A549 (cell line): ENCODE measurements at regions not wholly inside any gene's neighbourhood (a gene's known extent, or its start where the extent isn't known, plus 50 kb on each side); places are given as distances from the start of the nearest gene placed in this dataset.

ENCODE experiments used
- ATAC-seq, 2 experiments: fragments of 200-7000 bp in 1 of 2; fragments of >200 bp in 1 of 2; cut with Nextera tagmentation in 1 of 2; cut with Tn5 transposase in 1 of 2; 3 replicates each; pipeline versions ENCODE4 v1.8.0 to v1.9.1; 2018 to 2020; ENCODE audit warnings: mild to moderate bottlenecking in 1 of 2, moderate library complexity in 1 of 2
- CTCF ChIA-PET: fragments of 300-600 bp; sonication (Branson Sonifier 250); formaldehyde crosslinking; extraction: SDS; loops from one replicate; lab custom pipeline; 2021; ENCODE audit warnings: antibody characterized with exemption, inconsistent platforms; lab: Yijun Ruan, JAX
- POLR2A ChIA-PET: fragments of 350-600 bp; formaldehyde crosslinking; extraction: SDS; loops from one replicate; lab custom pipeline; 2021; ENCODE audit warnings: antibody characterized with exemption, inconsistent platforms; lab: Yijun Ruan, JAX
- DNase-seq, 2 experiments: peaks; one replicate each; pipeline versions ENCODE4 v3.0.0 to v3.0.0-alpha.2; 2011 to 2016; ENCODE audit warnings: low read depth in 1 of 2, low spot score in 1 of 2
- FAIRE-seq: peaks from 2 replicates; lab custom pipeline; 2011; peaks lifted over from hg19 to GRCh38; lab: Jason Lieb, UNC
- H3K27ac ChIP-seq, 2 experiments: fragments of >200 bp; sonication (Bioruptor Twin); formaldehyde crosslinking; 3 replicates each; pipeline ENCODE4 v1.5.1; 2016 to 2017
- H3K4me1 ChIP-seq: fragments of >200 bp; sonication (Bioruptor Twin); formaldehyde crosslinking; 3 replicates; pipeline ENCODE4 v1.6.1; 2016
- H3K4me2 ChIP-seq: fragments of >200 bp; sonication (Bioruptor Twin); formaldehyde crosslinking; 3 replicates; pipeline ENCODE4 v1.6.1; 2016
- H3K4me3 ChIP-seq: fragments of >200 bp; sonication (Bioruptor Twin); formaldehyde crosslinking; 3 replicates; pipeline ENCODE4 v1.5.1; 2016
- H3K9me3 ChIP-seq: fragments of >200 bp; sonication (Bioruptor Twin); formaldehyde crosslinking; 3 replicates; pipeline ENCODE4 v1.6.1; 2016
- CBX8 ChIP-seq: fragments of 200-600 bp; sonication (generic); IDR thresholded peaks from 2 replicates; pipeline ENCODE4 v1.6.1; 2016
- CEBPB ChIP-seq, 2 experiments: fragments of >200 bp in 1 of 2; sonication (Bioruptor Twin) in 1 of 2; formaldehyde crosslinking in 1 of 2; IDR thresholded peaks; 2 replicates each; pipeline ENCODE4 v1.6.1; 2012 to 2016
- CHD2 ChIP-seq: fragments of 150-350 bp; IDR thresholded peaks from 2 replicates; pipeline ENCODE4 v1.6.1; 2014; ENCODE audit warnings: low read length; ENCODE audit not compliant: partially characterized antibody
- EHF ChIP-seq: fragments of 250-450 bp; sonication (Bioruptor Pico); IDR thresholded peaks from 2 replicates; pipeline ENCODE4 v1.5.0; 2020; ENCODE audit warnings: mild to moderate bottlenecking
- FOSL2 ChIP-seq, 2 experiments: fragments of 450-650 bp in 1 of 2; fragments of >200 bp in 1 of 2; sonication (Bioruptor Twin) in 1 of 2; formaldehyde crosslinking; IDR thresholded peaks; 2 replicates each; pipeline versions ENCODE4 v1.5.0 to v1.6.1; 2016 to 2020; ENCODE audit warnings: mild to moderate bottlenecking in 1 of 2, moderate library complexity in 1 of 2
- GATA3 ChIP-seq: IDR thresholded peaks from 2 replicates; pipeline ENCODE4 v1.6.1; 2012; ENCODE audit warnings: borderline replicate concordance
- HOXA7 ChIP-seq: fragments of 250-450 bp; sonication (Bioruptor Pico); IDR thresholded peaks from 2 replicates; pipeline ENCODE4 v1.5.0; 2020; ENCODE audit warnings: mild to moderate bottlenecking, moderate library complexity
- JUNB ChIP-seq: fragments of >200 bp; sonication (Bioruptor Twin); formaldehyde crosslinking; IDR thresholded peaks from 2 replicates; pipeline ENCODE4 v1.6.1; 2016
- KDM5A ChIP-seq: fragments of 200-600 bp; sonication (generic); IDR thresholded peaks from 2 replicates; pipeline ENCODE4 v1.6.1; 2016; ENCODE audit warnings: antibody characterized with exemption, mild to moderate bottlenecking
- MAFK ChIP-seq: fragments of 450-650 bp; IDR thresholded peaks from 2 replicates; pipeline ENCODE4 v1.6.1; 2014; ENCODE audit not compliant: partially characterized antibody
- NR3C1 ChIP-seq: fragments of >200 bp; sonication (Bioruptor Twin); formaldehyde crosslinking; IDR thresholded peaks from 3 replicates; pipeline ENCODE4 v1.6.1; 2017
- RAD21 ChIP-seq, 2 experiments: fragments of >200 bp in 1 of 2; sonication (Bioruptor Twin) in 1 of 2; formaldehyde crosslinking in 1 of 2; IDR thresholded peaks in 1 of 2; conservative IDR thresholded peaks in 1 of 2; 2 replicates in 1 of 2; 3 replicates in 1 of 2; pipeline ENCODE4 v1.6.1; 2012 to 2018; ENCODE audit warnings: inconsistent platforms in 1 of 2
- RARB ChIP-seq: fragments of 250-450 bp; sonication (Bioruptor Pico); IDR thresholded peaks from 2 replicates; pipeline ENCODE4 v1.8.0; 2021; ENCODE audit warnings: mild to moderate bottlenecking, moderate library complexity
- RFX5 ChIP-seq: fragments of 450-650 bp; IDR thresholded peaks from 2 replicates; pipeline ENCODE4 v1.7.1; 2014; ENCODE audit warnings: antibody characterized with exemption, mild to moderate bottlenecking, moderate library complexity
- SREBF2 ChIP-seq: fragments of 450-650 bp; IDR thresholded peaks from 2 replicates; pipeline ENCODE4 v1.6.1; 2014; ENCODE audit warnings: mild to moderate bottlenecking, moderate library complexity
- TP53 ChIP-seq: fragments of 250-450 bp; sonication (Bioruptor Pico); IDR thresholded peaks from 2 replicates; pipeline ENCODE4 v1.5.0; 2021; ENCODE audit warnings: mild to moderate bottlenecking, moderate library complexity
- ZFP36 ChIP-seq: fragments of 450-650 bp; IDR thresholded peaks from 2 replicates; pipeline ENCODE4 v1.6.1; 2014; ENCODE audit warnings: borderline replicate concordance; ENCODE audit not compliant: partially characterized antibody
- ZNF302 ChIP-seq: fragments of 250-450 bp; sonication (Bioruptor Pico); IDR thresholded peaks from 2 replicates; pipeline ENCODE4 v1.9.0; 2021; ENCODE audit warnings: inconsistent platforms, mild to moderate bottlenecking, moderate library complexity
- WGBS: methylation state at CpG from one replicate; pipeline ENCODE4 v1.1.6; 2017; ENCODE audit errors: missing lambda C conversion rate; 5-methylcytosine and 5-hydroxymethylcytosine counted together
- TF ChIP-seq, protein P1 (sequence below): fragments of 250-450 bp; sonication (Bioruptor Pico); IDR thresholded peaks from 2 replicates; pipeline ENCODE4 v1.5.0; 2021; ENCODE audit warnings: mild to moderate bottlenecking, moderate library complexity, borderline replicate concordance
- TF ChIP-seq, protein P2 (sequence below): IDR thresholded peaks from 2 replicates; pipeline ENCODE4 v1.6.1; 2012
- TF ChIP-seq, protein P3 (sequence below): fragments of 150-350 bp; IDR thresholded peaks from 2 replicates; pipeline ENCODE4 v1.6.1; 2014; ENCODE audit warnings: low read depth, mild to moderate bottlenecking, low read length
- TF ChIP-seq, protein P4 (sequence below): fragments of >200 bp; sonication (Bioruptor Twin); formaldehyde crosslinking; IDR thresholded peaks from 3 replicates; pipeline ENCODE4 v1.5.1; 2016
- TF ChIP-seq, protein P5 (sequence below): fragments of 250-450 bp; sonication (Bioruptor Pico); IDR thresholded peaks from 2 replicates; pipeline ENCODE4 v1.5.0; 2020; ENCODE audit warnings: low read depth, mild to moderate bottlenecking, moderate library complexity
- TF ChIP-seq, protein P6 (sequence below): fragments of 450-650 bp; IDR thresholded peaks from 2 replicates; pipeline ENCODE4 v1.6.1; 2014; ENCODE audit warnings: antibody characterized with exemption
- TF ChIP-seq, protein P7 (sequence below): fragments of 200-600 bp; sonication (generic); IDR thresholded peaks from 2 replicates; pipeline ENCODE4 v1.6.1; 2016; ENCODE audit warnings: antibody characterized with exemption, mild to moderate bottlenecking, moderate library complexity

DNA sequence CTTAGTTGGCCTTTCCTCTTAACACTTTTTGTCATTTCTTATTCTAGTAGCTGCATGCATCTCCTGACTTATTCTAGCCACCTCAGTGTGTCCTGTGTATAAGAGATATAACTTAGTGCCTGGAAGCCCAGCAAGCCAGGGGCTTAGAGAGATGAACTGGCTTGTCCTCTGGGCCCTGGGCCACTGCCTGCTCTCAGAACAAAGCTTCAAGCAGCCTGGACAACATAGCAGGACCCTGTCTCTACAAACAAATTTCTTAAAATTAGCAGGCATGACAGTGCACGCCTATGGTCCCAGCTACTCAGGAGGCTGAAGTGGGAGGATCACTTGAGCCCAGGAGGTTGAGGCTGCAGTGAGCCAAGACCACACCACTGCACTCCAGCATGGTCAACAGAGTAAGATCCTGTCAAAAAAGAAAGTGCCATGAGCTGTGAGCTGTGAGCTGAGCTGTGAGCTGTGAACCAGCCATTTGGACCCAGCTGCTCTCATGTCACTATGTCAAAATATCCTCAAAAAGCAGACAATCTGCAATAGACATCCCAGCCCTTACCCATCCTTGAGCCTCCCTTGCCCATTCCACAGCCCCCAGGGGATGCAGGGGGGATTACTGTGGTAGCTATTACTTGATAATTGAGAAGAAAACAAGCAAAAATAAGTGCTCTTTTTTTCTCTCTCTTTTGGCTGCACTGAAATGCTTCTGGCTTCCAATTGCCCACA is 174.5 kb downstream of the OPA1 start:
- Histone ChIP-seq H3K4me3 (no peak overlapping the region), H3K9me3 (no peaks in the 10 kb centered on the region), H3K4me2 (no peak overlapping the region), H3K27ac (no peak overlapping the region), H3K4me1 (no peaks in the 10 kb centered on the region)
- CTCF ChIA-PET: interaction anchor here (0.7 to 4.4 kb wide), 5 partner anchors 10 to 634 kb away, joined by 3 to 30 read pairs (median 6); no protein-coding TSS in a partner anchor
- POLR2A ChIA-PET: no interaction called here
- FAIRE-seq: no peak
- TF ChIP-seq GATA3 (no peak), SREBF2 (no peak), CEBPB (IDR thresholded peaks at IDR 0.05) (no peak), TP53 (CRISPR knock-in tag) (no peak), CBX8 (no peak), JUNB (no peak), MAFK (no peak), RFX5 (no peak), ZNF302 (CRISPR knock-in tag) (no peak), RARB (CRISPR knock-in tag) (no peak), EHF (no peak), FOSL2 (IDR thresholded peaks at IDR 0.05) (no peak), FOSL2 (CRISPR knock-in tag; IDR thresholded peaks at IDR 0.05) (no peak), HOXA7 (no peak), CHD2 (no peak)
- TF ChIP-seq, protein P1, sequence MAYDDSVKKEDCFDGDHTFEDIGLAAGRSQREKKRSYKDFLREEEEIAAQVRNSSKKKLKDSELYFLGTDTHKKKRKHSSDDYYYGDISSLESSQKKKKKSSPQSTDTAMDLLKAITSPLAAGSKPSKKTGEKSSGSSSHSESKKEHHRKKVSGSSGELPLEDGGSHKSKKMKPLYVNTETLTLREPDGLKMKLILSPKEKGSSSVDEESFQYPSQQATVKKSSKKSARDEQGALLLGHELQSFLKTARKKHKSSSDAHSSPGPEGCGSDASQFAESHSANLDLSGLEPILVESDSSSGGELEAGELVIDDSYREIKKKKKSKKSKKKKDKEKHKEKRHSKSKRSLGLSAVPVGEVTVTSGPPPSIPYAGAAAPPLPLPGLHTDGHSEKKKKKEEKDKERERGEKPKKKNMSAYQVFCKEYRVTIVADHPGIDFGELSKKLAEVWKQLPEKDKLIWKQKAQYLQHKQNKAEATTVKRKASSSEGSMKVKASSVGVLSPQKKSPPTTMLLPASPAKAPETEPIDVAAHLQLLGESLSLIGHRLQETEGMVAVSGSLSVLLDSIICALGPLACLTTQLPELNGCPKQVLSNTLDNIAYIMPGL (CRISPR knock-in tag): no peak
- TF ChIP-seq, protein P2, sequence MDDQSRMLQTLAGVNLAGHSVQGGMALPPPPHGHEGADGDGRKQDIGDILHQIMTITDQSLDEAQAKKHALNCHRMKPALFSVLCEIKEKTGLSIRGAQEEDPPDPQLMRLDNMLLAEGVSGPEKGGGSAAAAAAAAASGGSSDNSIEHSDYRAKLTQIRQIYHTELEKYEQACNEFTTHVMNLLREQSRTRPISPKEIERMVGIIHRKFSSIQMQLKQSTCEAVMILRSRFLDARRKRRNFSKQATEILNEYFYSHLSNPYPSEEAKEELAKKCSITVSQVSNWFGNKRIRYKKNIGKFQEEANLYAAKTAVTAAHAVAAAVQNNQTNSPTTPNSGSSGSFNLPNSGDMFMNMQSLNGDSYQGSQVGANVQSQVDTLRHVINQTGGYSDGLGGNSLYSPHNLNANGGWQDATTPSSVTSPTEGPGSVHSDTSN: no peak
- no CpG with 5 or more reads among the region's 1 CpG for WGBS
- no peak for DNase-seq
- ATAC-seq: no peak

DNA sequence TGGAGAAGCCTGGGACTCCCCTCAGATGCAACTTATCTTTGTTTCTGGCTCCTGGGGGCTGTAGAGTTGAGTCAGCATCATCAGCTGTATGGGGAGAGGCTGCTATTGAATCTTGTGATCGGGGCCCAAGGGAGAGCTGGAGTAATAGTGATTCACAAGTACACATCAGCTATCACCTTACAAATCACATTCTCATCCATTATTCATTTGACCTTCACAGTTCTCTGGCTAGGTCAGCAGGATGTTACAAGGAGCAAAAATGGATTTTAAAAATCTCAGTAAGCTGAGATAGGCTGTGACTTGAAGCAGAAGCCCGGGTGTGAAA is 175.0 kb downstream of the OPA1 start:
- no peak for DNase-seq
- POLR2A ChIA-PET: no interaction called here
- no peak for ATAC-seq
- TF ChIP-seq FOSL2 (IDR thresholded peaks at IDR 0.05): no peak
- TF ChIP-seq FOSL2 (CRISPR knock-in tag; IDR thresholded peaks at IDR 0.05): no peak
- TF ChIP-seq MAFK: no peak
- TF ChIP-seq JUNB: no peak
- TF ChIP-seq ZFP36: no peak
- TF ChIP-seq, protein P3, sequence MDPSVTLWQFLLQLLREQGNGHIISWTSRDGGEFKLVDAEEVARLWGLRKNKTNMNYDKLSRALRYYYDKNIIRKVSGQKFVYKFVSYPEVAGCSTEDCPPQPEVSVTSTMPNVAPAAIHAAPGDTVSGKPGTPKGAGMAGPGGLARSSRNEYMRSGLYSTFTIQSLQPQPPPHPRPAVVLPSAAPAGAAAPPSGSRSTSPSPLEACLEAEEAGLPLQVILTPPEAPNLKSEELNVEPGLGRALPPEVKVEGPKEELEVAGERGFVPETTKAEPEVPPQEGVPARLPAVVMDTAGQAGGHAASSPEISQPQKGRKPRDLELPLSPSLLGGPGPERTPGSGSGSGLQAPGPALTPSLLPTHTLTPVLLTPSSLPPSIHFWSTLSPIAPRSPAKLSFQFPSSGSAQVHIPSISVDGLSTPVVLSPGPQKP: no peak
- TF ChIP-seq EHF: no peak
- TF ChIP-seq TP53 (CRISPR knock-in tag): no peak
- TF ChIP-seq, protein P4, sequence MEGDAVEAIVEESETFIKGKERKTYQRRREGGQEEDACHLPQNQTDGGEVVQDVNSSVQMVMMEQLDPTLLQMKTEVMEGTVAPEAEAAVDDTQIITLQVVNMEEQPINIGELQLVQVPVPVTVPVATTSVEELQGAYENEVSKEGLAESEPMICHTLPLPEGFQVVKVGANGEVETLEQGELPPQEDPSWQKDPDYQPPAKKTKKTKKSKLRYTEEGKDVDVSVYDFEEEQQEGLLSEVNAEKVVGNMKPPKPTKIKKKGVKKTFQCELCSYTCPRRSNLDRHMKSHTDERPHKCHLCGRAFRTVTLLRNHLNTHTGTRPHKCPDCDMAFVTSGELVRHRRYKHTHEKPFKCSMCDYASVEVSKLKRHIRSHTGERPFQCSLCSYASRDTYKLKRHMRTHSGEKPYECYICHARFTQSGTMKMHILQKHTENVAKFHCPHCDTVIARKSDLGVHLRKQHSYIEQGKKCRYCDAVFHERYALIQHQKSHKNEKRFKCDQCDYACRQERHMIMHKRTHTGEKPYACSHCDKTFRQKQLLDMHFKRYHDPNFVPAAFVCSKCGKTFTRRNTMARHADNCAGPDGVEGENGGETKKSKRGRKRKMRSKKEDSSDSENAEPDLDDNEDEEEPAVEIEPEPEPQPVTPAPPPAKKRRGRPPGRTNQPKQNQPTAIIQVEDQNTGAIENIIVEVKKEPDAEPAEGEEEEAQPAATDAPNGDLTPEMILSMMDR: no peak
- TF ChIP-seq, protein P5, sequence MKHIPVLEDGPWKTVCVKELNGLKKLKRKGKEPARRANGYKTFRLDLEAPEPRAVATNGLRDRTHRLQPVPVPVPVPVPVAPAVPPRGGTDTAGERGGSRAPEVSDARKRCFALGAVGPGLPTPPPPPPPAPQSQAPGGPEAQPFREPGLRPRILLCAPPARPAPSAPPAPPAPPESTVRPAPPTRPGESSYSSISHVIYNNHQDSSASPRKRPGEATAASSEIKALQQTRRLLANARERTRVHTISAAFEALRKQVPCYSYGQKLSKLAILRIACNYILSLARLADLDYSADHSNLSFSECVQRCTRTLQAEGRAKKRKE (CRISPR knock-in tag): no peak
- TF ChIP-seq, protein P6, sequence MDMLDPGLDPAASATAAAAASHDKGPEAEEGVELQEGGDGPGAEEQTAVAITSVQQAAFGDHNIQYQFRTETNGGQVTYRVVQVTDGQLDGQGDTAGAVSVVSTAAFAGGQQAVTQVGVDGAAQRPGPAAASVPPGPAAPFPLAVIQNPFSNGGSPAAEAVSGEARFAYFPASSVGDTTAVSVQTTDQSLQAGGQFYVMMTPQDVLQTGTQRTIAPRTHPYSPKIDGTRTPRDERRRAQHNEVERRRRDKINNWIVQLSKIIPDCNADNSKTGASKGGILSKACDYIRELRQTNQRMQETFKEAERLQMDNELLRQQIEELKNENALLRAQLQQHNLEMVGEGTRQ: no peak
- TF ChIP-seq, protein P7, sequence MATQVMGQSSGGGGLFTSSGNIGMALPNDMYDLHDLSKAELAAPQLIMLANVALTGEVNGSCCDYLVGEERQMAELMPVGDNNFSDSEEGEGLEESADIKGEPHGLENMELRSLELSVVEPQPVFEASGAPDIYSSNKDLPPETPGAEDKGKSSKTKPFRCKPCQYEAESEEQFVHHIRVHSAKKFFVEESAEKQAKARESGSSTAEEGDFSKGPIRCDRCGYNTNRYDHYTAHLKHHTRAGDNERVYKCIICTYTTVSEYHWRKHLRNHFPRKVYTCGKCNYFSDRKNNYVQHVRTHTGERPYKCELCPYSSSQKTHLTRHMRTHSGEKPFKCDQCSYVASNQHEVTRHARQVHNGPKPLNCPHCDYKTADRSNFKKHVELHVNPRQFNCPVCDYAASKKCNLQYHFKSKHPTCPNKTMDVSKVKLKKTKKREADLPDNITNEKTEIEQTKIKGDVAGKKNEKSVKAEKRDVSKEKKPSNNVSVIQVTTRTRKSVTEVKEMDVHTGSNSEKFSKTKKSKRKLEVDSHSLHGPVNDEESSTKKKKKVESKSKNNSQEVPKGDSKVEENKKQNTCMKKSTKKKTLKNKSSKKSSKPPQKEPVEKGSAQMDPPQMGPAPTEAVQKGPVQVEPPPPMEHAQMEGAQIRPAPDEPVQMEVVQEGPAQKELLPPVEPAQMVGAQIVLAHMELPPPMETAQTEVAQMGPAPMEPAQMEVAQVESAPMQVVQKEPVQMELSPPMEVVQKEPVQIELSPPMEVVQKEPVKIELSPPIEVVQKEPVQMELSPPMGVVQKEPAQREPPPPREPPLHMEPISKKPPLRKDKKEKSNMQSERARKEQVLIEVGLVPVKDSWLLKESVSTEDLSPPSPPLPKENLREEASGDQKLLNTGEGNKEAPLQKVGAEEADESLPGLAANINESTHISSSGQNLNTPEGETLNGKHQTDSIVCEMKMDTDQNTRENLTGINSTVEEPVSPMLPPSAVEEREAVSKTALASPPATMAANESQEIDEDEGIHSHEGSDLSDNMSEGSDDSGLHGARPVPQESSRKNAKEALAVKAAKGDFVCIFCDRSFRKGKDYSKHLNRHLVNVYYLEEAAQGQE: no peak
- no peak for TF ChIP-seq NR3C1
- TF ChIP-seq KDM5A: no peak
- TF ChIP-seq CHD2: no peak
- no peak for TF ChIP-seq RAD21 (conservative IDR thresholded peaks at IDR 0.05 in 1 of 2, IDR thresholded peaks at IDR 0.05 in 1 of 2)

More for the DNA sequence above, 175.0 kb downstream of the OPA1 start:
- FAIRE-seq: no peak
- Histone ChIP-seq H3K4me1 (no peaks in the 10 kb centered on the region), H3K27ac (no peak overlapping the region), H3K4me2 (no peak overlapping the region), H3K9me3 (no peaks in the 10 kb centered on the region), H3K4me3 (no peak overlapping the region)
- WGBS: 36% methylated on average over 2 of the region's 2 CpGs
- CTCF ChIA-PET: interaction anchor here (0.7 to 4.4 kb wide), 4 partner anchors 10 to 548 kb away, joined by 3 to 30 read pairs (median 7); no protein-coding TSS in a partner anchor
